HG03521 (cell line): ENCODE measurements at regions not wholly inside any gene's neighbourhood (a gene's known extent, or its start where the extent isn't known, plus 50 kb on each side); places are given as distances from the start of the nearest gene placed in this dataset.
"Not testable (repeated sequence)": the region's sequence is repeated elsewhere in the genome, so short reads cannot be mapped to it uniquely, and the experiment has no call there.

ENCODE experiments used
- ATAC-seq: cut with Tn5 transposase; IDR thresholded peaks from one replicate; pipeline ENCODE4 v1.9.1; 2021; ENCODE audit warnings: mild to moderate bottlenecking, moderate library complexity; ENCODE audit not compliant: unreplicated experiment

DNA sequence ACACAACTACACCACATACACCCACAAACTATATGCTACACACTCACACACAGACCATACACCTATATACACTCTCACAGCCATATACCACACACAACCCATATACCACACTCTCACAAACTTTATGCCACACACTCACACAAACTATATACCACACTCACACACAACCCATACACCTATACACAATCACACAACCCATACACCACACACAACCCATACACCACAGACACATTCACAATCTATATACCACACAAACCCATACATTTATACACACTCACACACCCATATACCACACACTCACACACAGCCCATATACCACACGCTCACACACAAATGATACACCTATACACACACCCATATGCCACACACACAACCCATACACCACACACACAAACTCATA lies 163.3 kb downstream of the TMEM121 start:
- ATAC-seq, result no peak

- ATAC-seq, result no peak
Observed at GRCh38 chr14:105690671-105691070, 164.3 kb downstream of the TMEM121 start.

- not testable (repeated sequence) for ATAC-seq
Observed at GRCh38 chr14:105691321-105692109, 165.1 kb downstream of the TMEM121 start.

GRCh38 chr14:105692110-105692685 lies 165.8 kb downstream of the TMEM121 start:
- ATAC-seq, result not testable (repeated sequence)

- ATAC-seq, result no peak
Observed at GRCh38 chr14:105694961-105695360, 168.6 kb downstream of the TMEM121 start.

- ATAC-seq, result peak; percentile 55
Observed at GRCh38 chr14:105696388-105696787, 170.0 kb downstream of the TMEM121 start.

GRCh38 chr14:105697414-105697813 lies 171.0 kb downstream of the TMEM121 start:
- ATAC-seq, result not testable (repeated sequence)

- not testable (repeated sequence) for ATAC-seq
Observed at GRCh38 chr14:105697955-105698354, 171.6 kb downstream of the TMEM121 start.

DNA sequence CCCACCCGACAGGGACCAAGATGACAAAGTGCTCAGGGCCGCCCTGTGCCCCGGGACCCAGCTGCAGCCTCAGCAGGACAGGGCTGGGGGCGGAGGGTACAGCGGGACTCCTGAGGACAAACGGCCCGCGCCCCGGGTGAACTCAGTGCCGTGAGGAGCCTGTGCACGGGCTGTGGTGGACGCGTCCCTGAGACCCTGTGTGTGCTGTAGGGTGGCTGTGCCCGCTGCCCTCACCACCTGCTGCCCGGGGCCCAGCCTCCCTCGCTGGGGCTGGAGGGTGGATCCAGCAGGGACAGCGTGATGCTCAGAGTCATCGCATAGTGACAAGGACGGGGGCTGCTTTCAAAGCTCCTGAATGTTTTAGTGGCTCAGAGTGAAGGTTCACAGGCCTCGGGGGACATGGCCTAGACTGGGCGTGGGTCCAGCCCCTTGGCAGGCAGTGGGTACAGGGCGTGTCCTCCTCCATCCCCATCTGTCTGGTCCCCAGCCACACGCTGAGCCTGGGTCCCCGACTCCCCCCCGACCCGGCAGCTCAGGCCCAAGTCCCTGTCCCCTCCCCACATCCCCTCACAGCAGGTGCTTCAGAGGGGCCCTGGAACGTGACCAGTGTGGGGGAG lies 172.7 kb downstream of the TMEM121 start:
- not testable (repeated sequence) for ATAC-seq

DNA sequence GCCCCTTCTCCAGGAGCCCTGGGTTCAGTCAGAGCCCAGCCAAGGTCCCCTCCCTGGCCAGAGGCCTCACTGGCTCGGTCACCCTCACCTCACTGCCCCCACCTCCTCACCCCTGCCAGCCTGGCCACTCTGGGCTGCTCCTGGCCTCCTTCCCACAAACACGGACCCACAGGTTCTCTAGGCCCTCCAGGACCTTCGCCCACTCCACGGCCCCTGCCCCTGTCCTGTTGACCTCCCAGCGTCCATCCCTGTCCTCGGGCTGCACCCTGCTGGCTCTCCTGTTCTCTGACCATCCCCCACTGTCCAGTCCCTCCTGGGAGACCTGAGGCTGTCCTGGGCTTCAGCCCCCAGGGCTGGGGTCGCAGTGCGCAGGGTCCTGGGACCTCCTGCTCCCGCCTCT lies 173.3 kb downstream of the TMEM121 start:
- not testable (repeated sequence) for ATAC-seq

DNA sequence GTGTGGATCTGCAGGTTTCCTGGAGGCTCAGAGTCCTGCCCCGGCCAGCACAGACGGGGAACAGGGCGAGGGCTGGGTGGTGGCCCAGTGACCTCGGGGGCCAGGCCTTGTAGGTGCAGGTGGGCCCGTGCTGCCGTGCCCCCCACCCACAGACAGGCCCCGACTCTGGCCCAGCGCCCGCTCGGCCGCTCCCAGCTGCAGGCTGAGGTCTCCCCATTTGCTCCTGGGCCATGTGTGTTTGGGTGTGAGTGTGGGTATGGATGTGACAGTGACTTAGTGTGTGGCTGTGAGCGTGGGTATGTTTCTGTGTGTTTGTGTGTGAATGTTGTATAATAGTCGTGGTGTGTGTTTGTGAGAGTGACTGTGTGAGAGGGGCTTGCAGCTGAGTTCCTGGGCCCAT lies 173.8 kb downstream of the TMEM121 start:
- ATAC-seq, result not testable (repeated sequence)

- peak; percentile 37 for ATAC-seq
Observed at GRCh38 chr14:105700622-105701288, 174.4 kb downstream of the TMEM121 start.

GRCh38 chr14:105701456-105702274 lies 175.3 kb downstream of the TMEM121 start:
- no peak for ATAC-seq

DNA sequence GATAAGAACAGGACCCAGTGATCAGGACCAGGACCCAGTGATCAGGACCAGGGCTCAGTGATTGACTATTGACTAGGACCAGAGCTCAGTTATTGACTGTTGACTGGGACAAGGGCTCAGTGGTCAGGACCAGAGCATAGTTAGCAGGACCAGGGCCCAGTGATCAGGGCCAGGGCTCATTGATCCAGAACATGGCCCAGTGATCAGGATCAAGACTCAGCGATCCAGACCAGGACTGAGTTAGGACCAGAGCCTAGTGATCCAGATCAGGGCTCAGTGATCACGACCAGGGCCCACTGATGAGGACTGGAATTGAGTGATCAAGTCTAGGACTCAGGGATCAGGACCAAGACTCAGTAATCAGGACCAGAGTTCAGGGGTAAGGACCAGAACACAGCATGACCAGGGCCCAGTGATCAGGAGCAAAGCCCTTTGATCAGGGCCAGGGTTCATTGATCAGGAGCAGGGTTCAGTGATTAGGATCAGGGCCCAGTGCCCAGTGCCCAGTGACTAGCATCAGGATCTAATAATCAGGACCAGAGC lies 176.0 kb downstream of the TMEM121 start:
- no peak for ATAC-seq

GRCh38 chr14:105703044-105703665 lies 176.8 kb downstream of the TMEM121 start:
- ATAC-seq, result not testable (repeated sequence)

GRCh38 chr14:105704091-105704490 lies 177.7 kb downstream of the TMEM121 start:
- not testable (repeated sequence) for ATAC-seq

DNA sequence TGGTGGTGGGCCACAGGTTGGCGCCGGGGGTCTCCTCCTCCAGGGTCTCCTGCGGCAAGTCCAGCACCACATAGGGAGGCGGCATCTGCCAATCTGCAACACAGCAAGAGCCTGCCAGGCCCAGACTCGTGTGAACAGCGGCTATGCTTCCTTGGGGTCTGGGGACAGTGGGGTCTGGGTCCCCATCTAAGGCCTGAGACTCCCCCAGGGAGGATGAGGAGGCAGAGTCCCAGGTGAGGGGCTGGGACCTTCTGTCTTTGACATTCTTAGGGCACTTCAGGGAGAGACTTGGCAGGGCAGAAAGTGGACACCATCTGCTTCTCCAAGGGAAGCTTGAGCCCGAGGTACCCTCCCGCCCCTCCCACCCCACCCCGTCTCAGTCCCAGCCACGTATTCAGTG lies 178.1 kb downstream of the TMEM121 start:
- ATAC-seq, result not testable (repeated sequence)

- ATAC-seq, result not testable (repeated sequence)
Observed at GRCh38 chr14:105705512-105705861, 179.1 kb downstream of the TMEM121 start.

DNA sequence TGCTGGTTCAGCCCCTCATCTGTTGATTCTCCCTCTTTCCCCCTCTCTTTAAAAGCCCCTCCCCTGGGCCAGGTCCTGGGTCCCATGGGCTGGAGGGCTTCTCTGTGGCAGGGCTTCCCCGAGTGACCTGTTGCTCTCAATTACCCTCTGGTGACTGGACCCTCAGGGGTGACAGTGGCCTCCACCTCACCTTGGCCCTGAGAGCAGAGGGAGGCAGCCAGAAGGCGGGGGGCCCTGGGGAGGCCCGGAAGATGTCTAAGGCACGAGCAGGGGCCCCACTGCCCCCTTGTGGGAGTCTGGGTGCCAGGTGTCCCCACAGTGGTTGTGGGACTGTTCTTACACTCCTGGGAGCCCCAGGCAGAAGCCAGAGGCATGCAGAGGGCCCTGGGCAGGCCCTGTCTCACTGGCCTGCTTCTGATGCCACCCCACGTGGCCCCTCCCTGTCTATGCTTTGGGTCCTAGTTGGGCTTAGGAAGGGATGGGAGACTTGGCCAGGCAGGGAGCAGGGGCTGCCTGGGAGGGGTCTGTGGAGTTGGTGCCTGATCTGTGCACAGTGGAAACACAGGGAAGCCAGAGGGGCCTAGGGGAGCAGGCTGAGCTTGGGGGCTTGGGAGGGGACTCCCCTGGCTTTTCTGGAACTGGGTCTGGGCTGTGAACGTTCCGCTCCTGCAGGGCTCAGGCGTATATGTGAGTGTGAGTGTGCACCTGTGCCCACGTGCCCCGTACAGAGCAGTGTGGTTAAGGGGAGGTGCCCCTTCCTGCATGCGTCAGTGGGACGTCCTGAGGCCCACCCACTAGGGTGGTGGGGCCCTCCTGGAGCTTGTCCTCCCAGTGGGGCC lies 179.7 kb downstream of the TMEM121 start:
- peak; percentile 36 for ATAC-seq
